ENCODE measurements at regions not wholly inside any gene's neighbourhood (a gene's known extent, or its start where the extent isn't known, plus 50 kb on each side); places are given as distances from the start of the nearest gene placed in this dataset.

DNA sequence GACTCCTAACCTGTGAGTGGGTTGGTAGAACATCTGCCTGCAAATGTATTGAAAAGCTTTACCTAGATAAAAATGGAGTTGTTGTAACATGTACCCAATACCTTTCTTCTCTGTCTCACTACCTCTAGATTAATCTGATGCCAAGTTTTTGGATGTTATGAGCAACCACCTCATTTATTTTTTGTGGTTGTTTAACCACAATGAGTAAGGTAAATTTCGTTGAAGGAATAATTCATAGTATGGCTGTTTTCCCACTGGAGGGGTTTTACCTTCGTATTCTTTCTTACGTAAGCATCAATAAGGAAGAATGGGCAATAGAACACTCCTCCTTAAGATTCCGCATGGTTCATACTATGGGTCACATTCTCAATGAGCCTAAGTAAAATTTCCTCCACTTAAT, 165.4 kb downstream of the CDH26 start:
- ATAC-seq = no peak
- intact Hi-C loops (cut with micrococcal nuclease; ENCODE audit: unreplicated experiment) = no loop called here
- Histone ChIP-seq H3K4me3 (ENCODE audit: low read depth in 2 of 2, low read length in 2 of 2) (no peak overlapping the region), H3K9me3 (ENCODE audit: control insufficient read depth, insufficient read depth, low read depth, low read length) (no peaks in the 10 kb centered on the region), H3K27me3 (ENCODE audit: control insufficient read depth, insufficient read depth, low read length) (peaks cover 10% of the 10 kb centered on the region), H3K36me3 (ENCODE audit: control insufficient read depth, insufficient read depth, low read length) (no peaks in the 10 kb centered on the region), H3K27ac (ENCODE audit: low read length) (no peak overlapping the region), H3K4me1 (ENCODE audit: control insufficient read depth, insufficient read depth, low read length) (no peaks in the 10 kb centered on the region; the same call in 1 of the 2 replicates)
- CTCF ChIA-PET = no interaction called here
- TF ChIP-seq, protein P1, sequence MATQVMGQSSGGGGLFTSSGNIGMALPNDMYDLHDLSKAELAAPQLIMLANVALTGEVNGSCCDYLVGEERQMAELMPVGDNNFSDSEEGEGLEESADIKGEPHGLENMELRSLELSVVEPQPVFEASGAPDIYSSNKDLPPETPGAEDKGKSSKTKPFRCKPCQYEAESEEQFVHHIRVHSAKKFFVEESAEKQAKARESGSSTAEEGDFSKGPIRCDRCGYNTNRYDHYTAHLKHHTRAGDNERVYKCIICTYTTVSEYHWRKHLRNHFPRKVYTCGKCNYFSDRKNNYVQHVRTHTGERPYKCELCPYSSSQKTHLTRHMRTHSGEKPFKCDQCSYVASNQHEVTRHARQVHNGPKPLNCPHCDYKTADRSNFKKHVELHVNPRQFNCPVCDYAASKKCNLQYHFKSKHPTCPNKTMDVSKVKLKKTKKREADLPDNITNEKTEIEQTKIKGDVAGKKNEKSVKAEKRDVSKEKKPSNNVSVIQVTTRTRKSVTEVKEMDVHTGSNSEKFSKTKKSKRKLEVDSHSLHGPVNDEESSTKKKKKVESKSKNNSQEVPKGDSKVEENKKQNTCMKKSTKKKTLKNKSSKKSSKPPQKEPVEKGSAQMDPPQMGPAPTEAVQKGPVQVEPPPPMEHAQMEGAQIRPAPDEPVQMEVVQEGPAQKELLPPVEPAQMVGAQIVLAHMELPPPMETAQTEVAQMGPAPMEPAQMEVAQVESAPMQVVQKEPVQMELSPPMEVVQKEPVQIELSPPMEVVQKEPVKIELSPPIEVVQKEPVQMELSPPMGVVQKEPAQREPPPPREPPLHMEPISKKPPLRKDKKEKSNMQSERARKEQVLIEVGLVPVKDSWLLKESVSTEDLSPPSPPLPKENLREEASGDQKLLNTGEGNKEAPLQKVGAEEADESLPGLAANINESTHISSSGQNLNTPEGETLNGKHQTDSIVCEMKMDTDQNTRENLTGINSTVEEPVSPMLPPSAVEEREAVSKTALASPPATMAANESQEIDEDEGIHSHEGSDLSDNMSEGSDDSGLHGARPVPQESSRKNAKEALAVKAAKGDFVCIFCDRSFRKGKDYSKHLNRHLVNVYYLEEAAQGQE (IDR thresholded peaks at IDR 0.05; ENCODE audit: insufficient read depth in 1 of 2, low read depth in 2 of 2, low read length in 1 of 2) = no peak
- TF ChIP-seq CTCF (IDR thresholded peaks at IDR 0.05) (no peak), TCF7L2 (IDR thresholded peaks at IDR 0.05; ENCODE audit: low read depth, low read length) (no peak), SIN3A (IDR thresholded peaks at IDR 0.05; ENCODE audit: borderline replicate concordance, insufficient read depth, low read depth, low read length) (no peak), POLR2AphosphoS5 (IDR thresholded peaks at IDR 0.05; ENCODE audit: low read depth, low read length) (no peak)
- no peak for DNase-seq (ENCODE audit: low read depth, low spot score)
- POLR2A ChIA-PET = no interaction called here
- in situ Hi-C loops (cut with HindIII; ENCODE audit: low pct_unique_long_range_greater_than_20kb, low sequenced_read_pairs) = no loop called here
- BruUV-seq (replicated peaks) = no TSS peak

- ChIA-PET POLR2A (no interaction called here), CTCF (no interaction called here)
- no peaks in the 10 kb centered on the region for H3K36me3 ChIP-seq (ENCODE audit: control insufficient read depth, insufficient read depth, low read length)
- in situ Hi-C loops (cut with HindIII; ENCODE audit: low pct_unique_long_range_greater_than_20kb, low sequenced_read_pairs) (no loop called here), intact Hi-C loops (cut with micrococcal nuclease; ENCODE audit: unreplicated experiment) (no loop called here)
- BruUV-seq (replicated peaks) = no TSS peak
- DNase-seq (ENCODE audit: low read depth, low spot score) (no peak), ATAC-seq (no peak)
- TF ChIP-seq CTCF (IDR thresholded peaks at IDR 0.05) (no peak), SIN3A (IDR thresholded peaks at IDR 0.05; ENCODE audit: borderline replicate concordance, insufficient read depth, low read depth, low read length) (no peak), POLR2AphosphoS5 (IDR thresholded peaks at IDR 0.05; ENCODE audit: low read depth, low read length) (no peak), TCF7L2 (IDR thresholded peaks at IDR 0.05; ENCODE audit: low read depth, low read length) (no peak)
- TF ChIP-seq, protein P1 (IDR thresholded peaks at IDR 0.05; ENCODE audit: insufficient read depth in 1 of 2, low read depth in 2 of 2, low read length in 1 of 2) = no peak
- no peaks in the 10 kb centered on the region for H3K9me3 ChIP-seq (ENCODE audit: control insufficient read depth, insufficient read depth, low read depth, low read length)
- no peak overlapping the region for H3K27ac ChIP-seq (ENCODE audit: low read length)
- peaks cover 7% of the 10 kb centered on the region for H3K27me3 ChIP-seq (ENCODE audit: control insufficient read depth, insufficient read depth, low read length)
- no peaks in the 10 kb centered on the region; the same call in 1 of the 2 replicates for H3K4me1 ChIP-seq (ENCODE audit: control insufficient read depth, insufficient read depth, low read length)
- no peak overlapping the region for H3K4me3 ChIP-seq (ENCODE audit: low read depth in 2 of 2, low read length in 2 of 2)
Observed at GRCh38 chr20:60124776-60125381, 166.7 kb downstream of the CDH26 start.

Measured in Panc1 (cell line).